HepG2 (cell line): ENCODE measurements at regions not wholly inside any gene's neighbourhood (a gene's known extent, or its start where the extent isn't known, plus 50 kb on each side); places are given as distances from the start of the nearest gene placed in this dataset.

Source experiments
- ATAC-seq: fragments of 200-7000 bp; cut with Tn5 transposase; 3 replicates; pipeline ENCODE4 v1.9.1; 2020; ENCODE audit warnings: mild to moderate bottlenecking, moderate library complexity
- BruUV-seq: library from RNA; stranded (reverse); fragments of 400-500 nt; replicated peaks from 2 replicates; lab custom pipeline; 2021; lab: Mats Ljungman, UMichigan
- CTCF ChIA-PET: fragments of 300-600 bp; formaldehyde crosslinking; extraction: SDS; loops from one replicate; lab custom pipeline; 2021; ENCODE audit warnings: low total read pairs, inconsistent platforms, low intra/inter-chr PET ratio; lab: Yijun Ruan, JAX
- POLR2A ChIA-PET: fragments of 350-600 bp; sonication (Branson Sonifier 250); formaldehyde crosslinking; loops from one replicate; lab custom pipeline; 2020; ENCODE audit warnings: antibody characterized with exemption, inconsistent platforms; lab: Yijun Ruan, JAX
- DNase-seq: peaks from one replicate; pipeline ENCODE4 v3.0.0-alpha.2; 2015; ENCODE audit warnings: low spot score
- FAIRE-seq: peaks from 3 replicates; lab custom pipeline; 2011; peaks lifted over from hg19 to GRCh38; lab: Jason Lieb, UNC
- H2AFZ ChIP-seq: one replicate; pipeline ENCODE4 v1.6.1; 2011; ENCODE audit warnings: low read length, inconsistent platforms
- H3K27ac ChIP-seq: fragments of 300-600 bp; 3 replicates; pipeline ENCODE4 v1.8.0; 2011; ENCODE audit warnings: mixed run types, mild to moderate bottlenecking, mixed read lengths, low read length, inconsistent platforms; ENCODE audit not compliant: insufficient read depth; ENCODE audit errors: extremely low read length
- H3K27me3 ChIP-seq, 2 experiments: fragments of 200-600 bp in 1 of 2; 2 replicates in 1 of 2; 3 replicates in 1 of 2; pipeline versions ENCODE4 v1.6.0 to v1.8.0; 2011; ENCODE audit warnings: low read length in 2 of 2, mild to moderate bottlenecking in 2 of 2, moderate library complexity in 2 of 2, inconsistent platforms in 1 of 2; ENCODE audit not compliant: insufficient read depth in 2 of 2, control insufficient read depth in 1 of 2
- H3K36me3 ChIP-seq, 2 experiments: fragments of 200-600 bp in 1 of 2; replicated peaks in 1 of 2; 2 replicates in 1 of 2; 3 replicates in 1 of 2; pipeline versions ENCODE4 v1.5.1 to v1.8.0; 2011; ENCODE audit warnings: low read length in 2 of 2, inconsistent platforms in 1 of 2; ENCODE audit not compliant: insufficient read depth in 2 of 2, control insufficient read depth in 1 of 2
- H3K4me1 ChIP-seq: 2 replicates; pipeline ENCODE4 v1.5.1; 2012; ENCODE audit warnings: low read length, inconsistent platforms; ENCODE audit not compliant: insufficient read depth
- H3K4me2 ChIP-seq: 2 replicates; pipeline ENCODE4 v1.6.0; 2011; ENCODE audit warnings: low read depth, low read length, inconsistent platforms
- H3K4me3 ChIP-seq, 3 experiments: fragments of 200-600 bp in 1 of 3; sonication (generic), shearing (Covaris generic) in 1 of 3; replicated peaks in 1 of 3; 2 replicates each; pipeline ENCODE4 v1.5.1; 2011 to 2016; ENCODE audit warnings: low read length in 3 of 3, inconsistent platforms in 2 of 3, low read depth in 2 of 3, mild to moderate bottlenecking in 2 of 3, control low read depth in 1 of 3, mixed read lengths in 1 of 3; ENCODE audit not compliant: insufficient read depth in 1 of 3
- H3K79me2 ChIP-seq: one replicate; pipeline ENCODE4 v1.6.1; 2011; ENCODE audit warnings: low read length, inconsistent platforms; ENCODE audit not compliant: insufficient read depth
- H3K9ac ChIP-seq: 2 replicates; pipeline ENCODE4 v1.6.0; 2011; ENCODE audit warnings: mild to moderate bottlenecking, low read depth, low read length, inconsistent platforms; ENCODE audit not compliant: insufficient read depth
- H3K9me3 ChIP-seq: 2 replicates; pipeline ENCODE4 v1.5.1; 2012; ENCODE audit warnings: mild to moderate bottlenecking, low read length
- H4K20me1 ChIP-seq: 2 replicates; pipeline ENCODE4 v1.6.0; 2011; ENCODE audit warnings: inconsistent platforms, mild to moderate bottlenecking, low read length, moderate library complexity; ENCODE audit not compliant: insufficient read depth
- ELF3 ChIP-seq: IDR thresholded peaks from 2 replicates; pipeline ENCODE4 v1.6.1; 2016; ENCODE audit warnings: missing genetic modification reagents, missing compliant biosample characterization
- ETV5 ChIP-seq: IDR thresholded peaks from 2 replicates; pipeline ENCODE4 v1.6.1; 2018; ENCODE audit warnings: missing biosample characterization, missing genetic modification reagents, inconsistent platforms, borderline replicate concordance
- KDM6A ChIP-seq: IDR thresholded peaks from 2 replicates; pipeline ENCODE4 v1.6.1; 2016; ENCODE audit warnings: low read depth
- LRRFIP1 ChIP-seq: sonication (generic); formaldehyde crosslinking; conservative IDR thresholded peaks from 2 replicates; pipeline ENCODE4 v1.4.0; 2020; ENCODE audit warnings: missing genetic modification reagents
- NRL ChIP-seq: sonication (generic); formaldehyde crosslinking; IDR thresholded peaks from 2 replicates; pipeline ENCODE4 v1.5.0; 2020; ENCODE audit warnings: missing genetic modification reagents, mild to moderate bottlenecking, moderate library complexity, borderline replicate concordance
- SIX4 ChIP-seq: sonication (generic); formaldehyde crosslinking; IDR thresholded peaks from 2 replicates; pipeline ENCODE4 v1.4.0; 2020; ENCODE audit warnings: missing genetic modification reagents
- THRA ChIP-seq: sonication (generic); formaldehyde crosslinking; IDR thresholded peaks from 2 replicates; pipeline ENCODE4 v1.4.0; 2020; ENCODE audit warnings: missing genetic modification reagents, borderline replicate concordance
- XBP1 ChIP-seq: sonication (generic); formaldehyde crosslinking; IDR thresholded peaks from 2 replicates; pipeline ENCODE4 v1.5.0; 2020; ENCODE audit warnings: missing genetic modification reagents
- ZMYM2 ChIP-seq: sonication (generic); formaldehyde crosslinking; IDR thresholded peaks from 2 replicates; pipeline ENCODE4 v1.8.0; 2022; ENCODE audit warnings: mild to moderate bottlenecking, missing genetic modification reagents
- ZNF10 ChIP-seq: sonication (generic); formaldehyde crosslinking; IDR thresholded peaks from 2 replicates; pipeline ENCODE4 v1.4.0; 2020; ENCODE audit warnings: mild to moderate bottlenecking, low read depth, missing genetic modification reagents, borderline replicate concordance
- ZNF205 ChIP-seq: IDR thresholded peaks from 2 replicates; pipeline ENCODE4 v1.6.1; 2018; ENCODE audit warnings: missing biosample characterization, missing genetic modification reagents
- ZNF354B ChIP-seq: sonication (generic); formaldehyde crosslinking; IDR thresholded peaks from 2 replicates; pipeline ENCODE4 v1.8.0; 2022; ENCODE audit warnings: mild to moderate bottlenecking, missing genetic modification reagents
- ZNF639 ChIP-seq: conservative IDR thresholded peaks from 2 replicates; pipeline ENCODE4 v1.6.1; 2018; ENCODE audit warnings: missing genetic modification reagents
- ZXDC ChIP-seq: sonication (generic); formaldehyde crosslinking; IDR thresholded peaks from 2 replicates; pipeline ENCODE4 v1.5.0; 2020; ENCODE audit warnings: mild to moderate bottlenecking, missing genetic modification reagents
- WGBS: methylation state at CpG from one replicate; pipeline ENCODE4 v1.1.6; 2017; ENCODE audit warnings: low lambda C conversion rate; 5-methylcytosine and 5-hydroxymethylcytosine counted together
- in situ Hi-C: cut with HindIII; loops from 2 replicates; pipeline ENCODE4 v1.10.0; 2017; ENCODE audit warnings: low pct_unique_long_range_greater_than_20kb; ENCODE audit not compliant: extremely low pct_ligation_motif_present
- intact Hi-C: fragments of 100-400 bp; cut with micrococcal nuclease; formaldehyde crosslinking; loops from one replicate; pipeline ENCODE4 v1.10.0; 2022; ENCODE audit not compliant: unreplicated experiment

GRCh38 chr16:86638642-86639041 is 60.3 kb downstream of the FOXL1 start:
- ChIA-PET CTCF (no interaction called here), POLR2A (no interaction called here)
- Histone ChIP-seq H3K4me3 (no peak overlapping the region), H4K20me1 (no peaks in the 10 kb centered on the region), H3K4me1 (no peaks in the 10 kb centered on the region), H3K4me2 (no peak overlapping the region), H3K9ac (no peak overlapping the region), H3K27me3 (peaks cover 1 to 67% of the 10 kb centered on the region in 2 experiments; a peak in 4 of 5 replicates), H3K27ac (no peak overlapping the region), H2AFZ (no peak overlapping the region), H3K79me2 (no peaks in the 10 kb centered on the region), H3K36me3 (no peaks in the 10 kb centered on the region), H3K9me3 (no peaks in the 10 kb centered on the region)
- TF ChIP-seq ETV5 (CRISPR knock-in tag), result no peak
- no peak for TF ChIP-seq LRRFIP1
- no peak for TF ChIP-seq XBP1 (CRISPR knock-in tag)
- TF ChIP-seq ELF3, result no peak
- TF ChIP-seq SIX4 (CRISPR knock-in tag), result no peak
- TF ChIP-seq ZNF205 (CRISPR knock-in tag), result no peak
- TF ChIP-seq THRA (CRISPR knock-in tag), result no peak
- no peak for TF ChIP-seq ZNF639 (CRISPR knock-in tag)
- no peak for TF ChIP-seq ZXDC (CRISPR knock-in tag)
- no peak for TF ChIP-seq NRL (CRISPR knock-in tag)
- TF ChIP-seq ZMYM2 (CRISPR knock-in tag), result no peak
- TF ChIP-seq KDM6A (CRISPR knock-in tag), result no peak
- TF ChIP-seq ZNF354B (CRISPR knock-in tag), result no peak
- no peak for TF ChIP-seq ZNF10 (CRISPR knock-in tag)
- no TSS peak for BruUV-seq
- WGBS, result 23% methylated on average over 10 of the region's 10 CpGs
- ATAC-seq, result no peak
- no peak for FAIRE-seq
- intact Hi-C loops, result no loop called here
- no peak for DNase-seq
- in situ Hi-C loops, result no loop called here
